Astrocyte (in vitro differentiated cells and primary cell): ENCODE measurements at regions not wholly inside any gene's neighbourhood (a gene's known extent, or its start where the extent isn't known, plus 50 kb on each side); places are given as distances from the start of the nearest gene placed in this dataset.

Source experiments
- DNase-seq: peaks from one replicate; pipeline ENCODE4 v3.0.0-alpha.2; 2010; ENCODE audit warnings: low read depth
- FAIRE-seq: peaks from 2 replicates; lab custom pipeline; 2011; peaks lifted over from hg19 to GRCh38; lab: Jason Lieb, UNC
- H2AFZ ChIP-seq: 2 replicates; pipeline ENCODE4 v1.6.0; 2012; ENCODE audit warnings: low read depth, low read length, inconsistent platforms
- H3K27ac ChIP-seq: 2 replicates; pipeline ENCODE4 v1.5.1; 2011; ENCODE audit warnings: low read depth, low read length, inconsistent platforms
- H3K27me3 ChIP-seq: 2 replicates; pipeline ENCODE4 v1.6.0; 2011; ENCODE audit warnings: low read length, inconsistent platforms; ENCODE audit not compliant: insufficient read depth
- H3K36me3 ChIP-seq: 2 replicates; pipeline ENCODE4 v1.5.1; 2011; ENCODE audit warnings: low read length, inconsistent platforms; ENCODE audit not compliant: insufficient read depth
- H3K4me1 ChIP-seq: 2 replicates; pipeline ENCODE4 v1.5.1; 2011; ENCODE audit warnings: low read length, inconsistent platforms; ENCODE audit not compliant: insufficient read depth
- H3K4me2 ChIP-seq: 2 replicates; pipeline ENCODE4 v1.6.0; 2012; ENCODE audit warnings: low read length, inconsistent platforms
- H3K4me3 ChIP-seq: 2 replicates; pipeline ENCODE4 v1.5.1; 2011; ENCODE audit warnings: low read depth, mild to moderate bottlenecking, low read length, inconsistent platforms; ENCODE audit not compliant: insufficient read depth
- H3K79me2 ChIP-seq: 2 replicates; pipeline ENCODE4 v1.6.0; 2012; ENCODE audit warnings: mild to moderate bottlenecking, low read length, inconsistent platforms; ENCODE audit not compliant: insufficient read depth
- H3K9ac ChIP-seq: 2 replicates; pipeline ENCODE4 v1.6.0; 2012; ENCODE audit warnings: mild to moderate bottlenecking, low read length, inconsistent platforms
- H3K9me3 ChIP-seq: 2 replicates; pipeline ENCODE4 v1.5.1; 2012; ENCODE audit warnings: low read depth, mild to moderate bottlenecking, low read length, inconsistent platforms; ENCODE audit not compliant: insufficient read depth
- H4K20me1 ChIP-seq: 2 replicates; pipeline ENCODE4 v1.6.0; 2012; ENCODE audit warnings: low read length, inconsistent platforms; ENCODE audit not compliant: insufficient read depth
- H3K27ac Mint-ChIP-seq: one replicate; pipeline ENCODE4 v1.8.0; 2021; ENCODE audit warnings: mild to moderate bottlenecking, mixed read lengths; ENCODE audit not compliant: unreplicated experiment
- H3K27me3 Mint-ChIP-seq: one replicate; pipeline ENCODE4 v1.8.0; 2021; ENCODE audit warnings: low read depth, mixed read lengths; ENCODE audit not compliant: unreplicated experiment
- H3K36me3 Mint-ChIP-seq: one replicate; pipeline ENCODE4 v1.8.0; 2021; ENCODE audit warnings: low read depth, mixed read lengths; ENCODE audit not compliant: unreplicated experiment
- H3K4me1 Mint-ChIP-seq: one replicate; pipeline ENCODE4 v1.8.0; 2021; ENCODE audit warnings: low read depth, mixed read lengths; ENCODE audit not compliant: unreplicated experiment
- H3K4me3 Mint-ChIP-seq: one replicate; pipeline ENCODE4 v1.8.0; 2021; ENCODE audit warnings: mild to moderate bottlenecking, moderate library complexity, mixed read lengths; ENCODE audit not compliant: unreplicated experiment
- H3K9me3 Mint-ChIP-seq: one replicate; pipeline ENCODE4 v1.8.0; 2021; ENCODE audit warnings: mild to moderate bottlenecking, mixed read lengths; ENCODE audit not compliant: unreplicated experiment
- EZH2 ChIP-seq: IDR thresholded peaks from 2 replicates; pipeline ENCODE4 v1.6.1; 2012; ENCODE audit warnings: mild to moderate bottlenecking, low read length, inconsistent platforms; ENCODE audit not compliant: insufficient read depth
- TF ChIP-seq, protein P1 (sequence below): IDR thresholded peaks from 2 replicates; pipeline ENCODE4 v1.5.1; 2011; ENCODE audit warnings: low read depth, mild to moderate bottlenecking, inconsistent platforms, low read length, moderate library complexity; ENCODE audit not compliant: insufficient read depth

DNA sequence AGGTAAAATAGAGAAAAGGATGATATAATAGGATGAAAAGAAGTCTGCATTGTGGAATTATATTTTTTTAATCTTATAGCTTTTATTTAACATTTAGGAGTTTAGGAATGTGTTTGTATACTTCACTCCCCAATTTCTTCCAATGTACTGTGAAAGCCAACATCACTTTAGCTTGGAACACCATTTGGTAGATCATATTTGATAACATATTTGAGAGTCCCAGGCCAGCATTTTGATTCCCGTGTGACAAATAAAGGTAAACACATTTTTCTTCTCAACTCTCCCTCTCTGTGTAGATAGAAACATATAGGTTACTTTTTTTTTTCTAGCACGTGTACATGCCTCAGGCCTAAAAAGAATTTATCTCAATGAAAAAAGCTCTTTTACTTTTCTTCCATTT is 1551.3 kb downstream of the CDH8 start:
- no peaks in the 10 kb centered on the region for H3K4me1 Mint-ChIP-seq
- H3K27me3 Mint-ChIP-seq = no peaks in the 10 kb centered on the region
- no peaks in the 10 kb centered on the region for H3K36me3 Mint-ChIP-seq
- Histone ChIP-seq H4K20me1 (no peaks in the 10 kb centered on the region), H3K4me3 (no peak overlapping the region), H3K27me3 (no peaks in the 10 kb centered on the region), H3K4me2 (no peak overlapping the region), H3K36me3 (no peaks in the 10 kb centered on the region), H3K79me2 (no peaks in the 10 kb centered on the region), H3K27ac (no peak overlapping the region), H3K9me3 (no peaks in the 10 kb centered on the region), H2AFZ (no peak overlapping the region), H3K4me1 (no peaks in the 10 kb centered on the region), H3K9ac (no peak overlapping the region)
- H3K27ac Mint-ChIP-seq = no peak overlapping the region
- H3K4me3 Mint-ChIP-seq = no peak overlapping the region
- TF ChIP-seq, protein P1, sequence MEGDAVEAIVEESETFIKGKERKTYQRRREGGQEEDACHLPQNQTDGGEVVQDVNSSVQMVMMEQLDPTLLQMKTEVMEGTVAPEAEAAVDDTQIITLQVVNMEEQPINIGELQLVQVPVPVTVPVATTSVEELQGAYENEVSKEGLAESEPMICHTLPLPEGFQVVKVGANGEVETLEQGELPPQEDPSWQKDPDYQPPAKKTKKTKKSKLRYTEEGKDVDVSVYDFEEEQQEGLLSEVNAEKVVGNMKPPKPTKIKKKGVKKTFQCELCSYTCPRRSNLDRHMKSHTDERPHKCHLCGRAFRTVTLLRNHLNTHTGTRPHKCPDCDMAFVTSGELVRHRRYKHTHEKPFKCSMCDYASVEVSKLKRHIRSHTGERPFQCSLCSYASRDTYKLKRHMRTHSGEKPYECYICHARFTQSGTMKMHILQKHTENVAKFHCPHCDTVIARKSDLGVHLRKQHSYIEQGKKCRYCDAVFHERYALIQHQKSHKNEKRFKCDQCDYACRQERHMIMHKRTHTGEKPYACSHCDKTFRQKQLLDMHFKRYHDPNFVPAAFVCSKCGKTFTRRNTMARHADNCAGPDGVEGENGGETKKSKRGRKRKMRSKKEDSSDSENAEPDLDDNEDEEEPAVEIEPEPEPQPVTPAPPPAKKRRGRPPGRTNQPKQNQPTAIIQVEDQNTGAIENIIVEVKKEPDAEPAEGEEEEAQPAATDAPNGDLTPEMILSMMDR = no peak
- no peak for TF ChIP-seq EZH2
- FAIRE-seq (no peak), DNase-seq (no peak)
- H3K9me3 Mint-ChIP-seq = no peaks in the 10 kb centered on the region

DNA sequence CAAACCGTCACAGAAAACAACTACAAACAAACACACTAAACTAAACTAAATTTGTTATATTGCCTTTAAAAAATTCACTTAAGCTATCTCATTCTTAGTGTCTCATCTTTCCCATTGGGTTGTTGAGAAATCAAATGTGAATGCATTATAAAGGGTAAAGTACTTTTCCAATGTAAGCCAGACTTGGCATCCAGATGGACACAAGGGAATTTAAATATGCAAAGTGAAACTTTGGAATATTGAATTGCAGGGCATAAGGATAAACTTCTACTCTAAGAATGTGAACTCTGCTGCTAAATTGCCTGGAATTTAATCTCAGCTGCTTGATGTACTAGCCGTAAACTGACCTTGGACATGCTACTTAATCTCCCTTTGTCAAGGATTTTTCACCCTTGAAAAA is 1554.6 kb downstream of the CDH8 start:
- H3K27me3 ChIP-seq = no peaks in the 10 kb centered on the region
- H3K4me1 Mint-ChIP-seq = no peaks in the 10 kb centered on the region

DNA sequence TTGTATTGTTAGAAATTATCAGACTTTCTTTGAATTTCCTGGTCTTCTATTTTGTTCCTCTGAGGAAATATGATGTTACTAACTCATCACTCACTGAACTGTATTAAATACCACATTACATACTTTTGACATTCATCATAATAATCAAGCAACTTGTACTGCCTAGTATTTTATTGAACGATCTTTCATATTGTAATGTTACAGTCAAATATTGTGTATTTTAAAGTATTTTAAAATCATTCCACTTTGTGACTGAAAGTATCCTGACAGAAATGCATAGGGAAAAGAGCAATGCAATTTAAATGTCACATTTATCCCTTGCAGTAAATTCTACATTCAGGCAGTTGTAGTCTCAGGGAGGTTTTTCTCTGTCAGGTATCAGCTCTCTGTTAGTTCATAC is 1557.4 kb downstream of the CDH8 start:
- Histone ChIP-seq H3K9ac (no peak overlapping the region), H3K27ac (no peak overlapping the region), H3K4me3 (no peak overlapping the region), H3K4me2 (no peak overlapping the region), H3K9me3 (no peaks in the 10 kb centered on the region), H3K27me3 (no peaks in the 10 kb centered on the region), H3K4me1 (no peaks in the 10 kb centered on the region), H4K20me1 (no peaks in the 10 kb centered on the region), H2AFZ (no peak overlapping the region), H3K36me3 (no peaks in the 10 kb centered on the region), H3K79me2 (no peaks in the 10 kb centered on the region)
- Mint-ChIP-seq H3K36me3 (no peaks in the 10 kb centered on the region), H3K9me3 (no peaks in the 10 kb centered on the region), H3K27me3 (peaks cover 1% of the 10 kb centered on the region), H3K4me1 (no peaks in the 10 kb centered on the region), H3K27ac (no peak overlapping the region), H3K4me3 (no peak overlapping the region)
- DNase-seq = no peak
- no peak for FAIRE-seq
- TF ChIP-seq, protein P1 = no peak
- no peak for TF ChIP-seq EZH2

More for the DNA sequence above, 1554.6 kb downstream of the CDH8 start:
- no peak overlapping the region for H3K9ac ChIP-seq
- H3K27ac ChIP-seq = no peak overlapping the region
- Mint-ChIP-seq H3K36me3 (no peaks in the 10 kb centered on the region), H3K27ac (no peak overlapping the region), H3K27me3 (peaks cover 1% of the 10 kb centered on the region), H3K9me3 (no peaks in the 10 kb centered on the region), H3K4me3 (no peak overlapping the region)
- no peak for DNase-seq
- no peaks in the 10 kb centered on the region for H3K79me2 ChIP-seq
- H3K4me1 ChIP-seq = no peaks in the 10 kb centered on the region
- no peak overlapping the region for H3K4me2 ChIP-seq
- no peaks in the 10 kb centered on the region for H3K36me3 ChIP-seq
- no peak overlapping the region for H2AFZ ChIP-seq
- H3K9me3 ChIP-seq = no peaks in the 10 kb centered on the region
- TF ChIP-seq, protein P1 = no peak
- no peak for TF ChIP-seq EZH2
- H3K4me3 ChIP-seq = no peak overlapping the region
- no peak for FAIRE-seq
- H4K20me1 ChIP-seq = no peaks in the 10 kb centered on the region
